BLaER1 (cell line): ENCODE measurements at regions not wholly inside any gene's neighbourhood (a gene's known extent, or its start where the extent isn't known, plus 50 kb on each side); places are given as distances from the start of the nearest gene placed in this dataset.
"Not testable (repeated sequence)": the region's sequence is repeated elsewhere in the genome, so short reads cannot be mapped to it uniquely, and the experiment has no call there.

Source experiments
- H3K27ac ChIP-seq: shearing (Covaris generic); formaldehyde crosslinking; 2 replicates; pipeline ENCODE4 v1.8.1; 2022
- H3K27me3 ChIP-seq: shearing (Covaris generic); formaldehyde crosslinking; 2 replicates; pipeline ENCODE4 v1.8.1; 2022
- H3K36me3 ChIP-seq: shearing (Covaris generic); formaldehyde crosslinking; 2 replicates; pipeline ENCODE4 v1.8.1; 2022
- H3K4me1 ChIP-seq: shearing (Covaris generic); formaldehyde crosslinking; 2 replicates; pipeline ENCODE4 v1.8.1; 2022
- H3K4me2 ChIP-seq: shearing (Covaris generic); formaldehyde crosslinking; 2 replicates; pipeline ENCODE4 v1.8.1; 2022
- H3K4me3 ChIP-seq: shearing (Covaris generic); formaldehyde crosslinking; 2 replicates; pipeline ENCODE4 v1.8.1; 2022
- H3K9ac ChIP-seq: shearing (Covaris generic); formaldehyde crosslinking; 2 replicates; pipeline ENCODE4 v1.8.1; 2022
- H3K9me3 ChIP-seq: shearing (Covaris generic); formaldehyde crosslinking; 2 replicates; pipeline ENCODE4 v1.8.1; 2022
- H4K20me1 ChIP-seq: shearing (Covaris generic); formaldehyde crosslinking; 2 replicates; pipeline ENCODE4 v1.8.1; 2022
- Cebpa-rat ChIP-seq: shearing (Covaris generic); IDR thresholded peaks from 2 replicates; pipeline ENCODE4 v1.8.1; 2022

DNA sequence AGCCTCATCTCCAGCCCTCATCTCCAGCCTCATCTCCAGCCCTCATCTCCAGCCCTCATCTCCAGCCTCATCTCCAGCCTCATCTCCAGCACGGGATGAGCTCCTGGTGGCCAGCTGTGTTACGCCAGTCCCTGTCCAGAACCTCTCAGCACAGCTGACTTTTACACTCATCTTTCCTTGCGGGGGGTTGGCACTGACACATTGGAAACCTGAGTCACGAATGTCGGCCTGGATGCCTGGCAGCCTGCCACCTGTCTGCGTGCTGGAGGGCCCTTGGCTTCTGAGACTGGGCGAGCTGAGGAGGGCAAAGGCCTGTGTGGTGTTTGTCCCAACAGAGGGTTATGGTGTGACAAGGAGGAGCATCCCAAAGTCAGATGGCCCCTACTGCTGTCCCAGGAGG is 66.1 kb upstream of the HGFAC start:
- H3K27ac ChIP-seq, result no peak overlapping the region
- H3K4me1 ChIP-seq, result peaks cover 44% of the 10 kb centered on the region
- peaks cover 73% of the 10 kb centered on the region for H3K36me3 ChIP-seq
- peaks cover 49% of the 10 kb centered on the region for H3K9me3 ChIP-seq
- no peak overlapping the region for H3K4me3 ChIP-seq
- no peaks in the 10 kb centered on the region for H3K27me3 ChIP-seq
- no peak overlapping the region for H3K9ac ChIP-seq
- H3K4me2 ChIP-seq, result no peak overlapping the region
- TF ChIP-seq Cebpa-rat, result no peak
- peaks cover 64% of the 10 kb centered on the region for H4K20me1 ChIP-seq

DNA sequence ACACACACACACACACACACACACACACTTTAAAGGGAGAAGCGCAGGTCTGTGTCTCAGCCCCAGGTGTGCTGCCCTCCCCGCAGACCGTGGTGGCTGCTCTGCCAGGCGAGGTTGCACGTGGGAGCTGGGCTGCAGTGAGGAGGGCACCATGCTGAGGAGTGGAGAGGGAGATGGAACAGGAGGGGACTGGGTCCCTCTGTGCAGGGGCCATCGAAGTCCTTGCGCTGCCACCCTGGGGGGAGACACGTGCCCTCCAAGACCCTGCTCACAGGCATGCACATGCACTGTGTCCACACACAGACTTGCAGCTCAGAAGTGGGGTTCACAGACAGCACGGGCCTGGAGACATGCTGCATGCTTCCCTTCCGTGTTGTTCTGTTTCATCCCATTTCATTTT is 65.5 kb upstream of the HGFAC start:
- Histone ChIP-seq H3K27ac (no peak overlapping the region), H3K9me3 (peaks cover 53% of the 10 kb centered on the region), H3K27me3 (no peaks in the 10 kb centered on the region), H4K20me1 (peaks cover 58% of the 10 kb centered on the region), H3K4me1 (peaks cover 38% of the 10 kb centered on the region), H3K4me2 (no peak overlapping the region), H3K4me3 (no peak overlapping the region), H3K36me3 (peaks cover 79% of the 10 kb centered on the region), H3K9ac (no peak overlapping the region)
- TF ChIP-seq Cebpa-rat, result no peak

DNA sequence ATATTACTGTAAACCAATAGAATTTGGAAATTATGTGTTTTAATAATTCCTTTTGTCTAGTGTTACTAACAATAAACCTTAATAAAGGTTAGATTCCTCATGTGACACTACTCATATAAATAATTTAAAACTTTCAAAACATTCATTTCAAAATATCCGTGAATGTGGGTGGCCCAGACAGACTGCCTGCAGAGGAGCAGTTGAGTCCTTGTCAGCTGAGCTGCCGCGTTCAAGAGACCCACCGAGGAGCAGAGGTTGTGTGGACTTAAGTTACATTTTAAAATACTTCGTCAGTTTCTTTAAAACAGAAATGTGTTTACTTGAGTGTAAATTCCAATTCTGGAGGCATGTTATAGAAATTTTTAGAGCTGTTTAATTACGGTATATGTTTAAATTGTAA is 64.2 kb upstream of the HGFAC start:
- Histone ChIP-seq H3K9me3 (peaks cover 53% of the 10 kb centered on the region), H3K4me2 (no peak overlapping the region), H3K4me3 (no peak overlapping the region), H3K27me3 (no peaks in the 10 kb centered on the region), H3K4me1 (peaks cover 25% of the 10 kb centered on the region), H3K27ac (no peak overlapping the region), H3K9ac (no peak overlapping the region), H4K20me1 (peaks cover 51% of the 10 kb centered on the region), H3K36me3 (peaks cover 87% of the 10 kb centered on the region)
- no peak for TF ChIP-seq Cebpa-rat

DNA sequence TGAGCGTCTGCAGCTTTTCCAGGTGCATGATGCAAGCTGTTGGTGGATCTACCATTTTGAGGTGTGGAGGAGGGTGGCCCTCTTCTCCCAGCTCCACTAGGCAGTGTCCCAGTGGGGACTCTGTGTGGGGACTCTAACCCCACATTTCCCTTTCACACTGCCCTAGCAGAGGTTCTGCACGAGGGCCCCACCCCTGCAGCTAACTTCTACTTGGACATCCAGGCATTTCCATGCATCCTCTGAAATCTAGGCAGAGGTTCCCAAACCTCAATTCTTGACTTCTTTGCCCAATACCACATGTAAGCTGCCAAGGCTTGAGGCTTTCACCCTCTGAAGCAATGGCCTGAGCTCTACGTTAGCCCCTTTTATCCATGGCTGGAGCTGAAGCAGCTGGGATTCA is 61.4 kb upstream of the HGFAC start:
- peaks cover 13% of the 10 kb centered on the region for H3K4me1 ChIP-seq
- H3K9me3 ChIP-seq, result peaks cover 53% of the 10 kb centered on the region
- peak overlapping the region; percentile 24; the same call in 1 of the 2 replicates for H3K4me3 ChIP-seq
- H4K20me1 ChIP-seq, result peaks cover 48% of the 10 kb centered on the region
- not testable (repeated sequence) for H3K27me3 ChIP-seq, H3K9ac ChIP-seq, H3K4me2 ChIP-seq, H3K27ac ChIP-seq
- peaks cover 73% of the 10 kb centered on the region for H3K36me3 ChIP-seq

DNA sequence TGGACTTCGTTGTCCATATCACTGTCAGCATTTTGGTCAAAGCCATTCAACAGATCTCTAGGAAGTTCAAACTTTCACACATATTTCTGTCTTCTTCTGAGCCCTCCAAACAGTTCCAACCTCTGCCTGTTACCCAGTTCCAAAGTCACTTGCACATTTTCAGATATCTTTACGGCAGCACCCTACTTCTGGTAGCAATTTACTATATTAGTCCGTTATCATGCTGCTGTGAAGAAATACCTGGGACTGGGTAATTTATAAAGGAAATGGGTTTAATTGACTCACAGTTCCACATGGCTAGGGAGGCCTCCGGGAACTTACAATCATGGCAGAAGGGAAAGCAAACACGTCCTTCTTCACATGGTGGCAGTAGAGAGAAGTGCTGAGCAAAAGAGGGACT is 60.6 kb upstream of the HGFAC start:
- H3K4me3 ChIP-seq, H3K27me3 ChIP-seq, H3K9ac ChIP-seq, H3K27ac ChIP-seq, H3K4me2 ChIP-seq: not testable (repeated sequence)
- Histone ChIP-seq H4K20me1 (peaks cover 50% of the 10 kb centered on the region), H3K4me1 (peaks cover 21% of the 10 kb centered on the region), H3K9me3 (peaks cover 48% of the 10 kb centered on the region), H3K36me3 (peaks cover 65% of the 10 kb centered on the region)

DNA sequence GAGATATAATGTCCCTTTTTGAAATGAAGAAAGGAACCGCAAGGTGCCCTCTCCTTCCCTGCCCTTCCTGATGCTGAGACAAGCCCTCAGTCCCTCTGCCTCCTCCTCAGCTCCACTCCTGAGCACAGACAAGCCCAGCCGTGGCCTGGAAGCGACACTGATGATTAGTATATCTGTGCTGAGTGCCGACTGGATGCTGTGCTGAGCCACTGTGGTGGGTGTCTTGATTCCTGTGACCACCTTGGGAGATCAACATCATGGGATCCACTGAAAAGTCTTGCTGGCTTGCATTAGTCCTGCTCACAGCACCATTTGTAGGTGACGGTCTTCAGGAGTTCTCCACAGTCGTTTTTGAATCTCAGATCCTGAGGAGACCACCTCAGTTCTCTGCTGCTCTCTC is 59.5 kb upstream of the HGFAC start:
- peaks cover 55% of the 10 kb centered on the region for H3K36me3 ChIP-seq
- H3K9me3 ChIP-seq, result peaks cover 38% of the 10 kb centered on the region
- no peak for TF ChIP-seq Cebpa-rat
- peaks cover 50% of the 10 kb centered on the region for H4K20me1 ChIP-seq
- no peak overlapping the region for H3K9ac ChIP-seq
- H3K27me3 ChIP-seq, result no peaks in the 10 kb centered on the region
- no peak overlapping the region for H3K4me3 ChIP-seq
- no peak overlapping the region for H3K4me2 ChIP-seq
- H3K27ac ChIP-seq, result no peak overlapping the region
- H3K4me1 ChIP-seq, result peaks cover 32% of the 10 kb centered on the region

DNA sequence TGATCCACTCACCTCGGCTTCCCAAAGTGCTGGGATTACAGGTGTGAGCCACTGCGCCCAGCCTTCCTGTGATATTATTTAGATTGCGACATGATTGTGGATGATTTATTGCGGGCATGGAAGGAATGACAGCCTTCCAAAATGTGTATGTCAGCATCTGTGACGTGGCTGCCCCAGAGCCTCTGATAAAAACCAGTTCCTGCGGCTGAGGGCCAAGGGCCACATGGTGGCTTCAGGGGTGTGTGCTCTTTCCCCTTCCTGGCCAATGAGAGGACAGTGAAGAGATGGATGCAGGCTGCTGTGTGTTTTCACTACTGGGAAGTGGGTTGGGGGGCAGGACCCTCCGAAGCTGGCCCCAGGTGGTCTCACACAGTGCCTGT is 57.4 kb upstream of the HGFAC start:
- Histone ChIP-seq H3K27ac (peak overlapping the region; percentile 70; the same call in 1 of the 2 replicates), H3K9ac (peak overlapping the region; percentile 4; the same call in 1 of the 2 replicates), H3K36me3 (peaks cover 33% of the 10 kb centered on the region), H3K27me3 (no peaks in the 10 kb centered on the region), H3K4me2 (peak overlapping the region; percentile 95), H3K4me3 (no peak overlapping the region), H3K4me1 (peaks cover 53% of the 10 kb centered on the region), H3K9me3 (peaks cover 17% of the 10 kb centered on the region), H4K20me1 (peaks cover 69% of the 10 kb centered on the region)
- peak; percentile 48; the same call in 1 of the 2 replicates for TF ChIP-seq Cebpa-rat

DNA sequence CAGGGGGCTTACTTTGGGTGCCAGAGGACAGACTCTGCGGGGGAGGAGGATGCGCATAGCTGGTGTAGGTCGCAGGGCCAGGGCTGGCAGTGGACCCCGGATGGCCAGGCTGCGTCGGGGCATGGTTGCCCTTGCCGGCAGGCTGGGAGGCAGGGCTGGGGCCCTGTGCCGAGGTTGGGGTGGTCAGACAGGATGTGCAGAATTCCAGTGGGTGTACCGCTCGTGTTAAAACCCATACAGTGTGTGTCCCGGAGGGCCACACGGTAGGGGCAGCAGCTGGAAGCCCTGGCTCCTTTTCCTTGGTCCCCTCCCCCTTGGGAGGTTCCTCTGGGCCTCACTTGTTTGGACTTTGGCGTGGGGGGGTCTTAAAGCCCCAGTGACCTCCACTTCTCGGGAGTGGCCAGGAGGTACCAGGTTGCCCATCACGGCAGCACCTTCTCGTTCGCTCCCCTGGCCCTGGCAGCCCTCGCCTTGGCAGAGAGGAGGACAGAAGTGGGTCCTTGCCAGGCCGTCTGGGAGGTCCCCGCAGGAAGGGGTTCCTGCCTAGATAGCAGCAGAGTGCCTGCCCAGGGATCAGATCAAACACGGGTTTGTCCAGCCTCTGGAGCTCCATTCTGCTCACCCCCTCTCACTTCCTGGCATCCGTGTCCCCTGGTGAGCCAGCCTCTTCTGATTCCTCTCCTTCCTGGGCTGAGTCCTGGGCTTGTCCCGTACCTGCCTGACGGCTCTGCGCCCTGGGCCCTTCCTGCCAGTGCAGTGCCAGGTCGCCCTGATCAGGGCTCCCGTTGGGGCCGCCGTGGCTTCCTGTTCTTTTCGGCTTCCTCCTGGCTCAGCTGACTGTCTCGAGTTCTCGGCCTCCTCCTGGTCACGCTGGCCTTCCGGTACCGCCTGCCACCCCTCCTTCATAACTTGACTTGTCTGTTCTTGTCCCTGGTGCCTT is 56.7 kb upstream of the HGFAC start:
- Histone ChIP-seq H3K9ac (peak overlapping the region; percentile 4; the same call in 1 of the 2 replicates), H3K36me3 (peaks cover 27% of the 10 kb centered on the region), H3K4me2 (peak overlapping the region; percentile 95), H3K4me1 (peaks cover 60% of the 10 kb centered on the region), H3K27ac (peak overlapping the region; percentile 70), H3K9me3 (peaks cover 11% of the 10 kb centered on the region), H3K4me3 (peak overlapping the region; percentile 2; the same call in 1 of the 2 replicates), H3K27me3 (no peaks in the 10 kb centered on the region), H4K20me1 (peaks cover 75% of the 10 kb centered on the region)
- TF ChIP-seq Cebpa-rat, result no peak

DNA sequence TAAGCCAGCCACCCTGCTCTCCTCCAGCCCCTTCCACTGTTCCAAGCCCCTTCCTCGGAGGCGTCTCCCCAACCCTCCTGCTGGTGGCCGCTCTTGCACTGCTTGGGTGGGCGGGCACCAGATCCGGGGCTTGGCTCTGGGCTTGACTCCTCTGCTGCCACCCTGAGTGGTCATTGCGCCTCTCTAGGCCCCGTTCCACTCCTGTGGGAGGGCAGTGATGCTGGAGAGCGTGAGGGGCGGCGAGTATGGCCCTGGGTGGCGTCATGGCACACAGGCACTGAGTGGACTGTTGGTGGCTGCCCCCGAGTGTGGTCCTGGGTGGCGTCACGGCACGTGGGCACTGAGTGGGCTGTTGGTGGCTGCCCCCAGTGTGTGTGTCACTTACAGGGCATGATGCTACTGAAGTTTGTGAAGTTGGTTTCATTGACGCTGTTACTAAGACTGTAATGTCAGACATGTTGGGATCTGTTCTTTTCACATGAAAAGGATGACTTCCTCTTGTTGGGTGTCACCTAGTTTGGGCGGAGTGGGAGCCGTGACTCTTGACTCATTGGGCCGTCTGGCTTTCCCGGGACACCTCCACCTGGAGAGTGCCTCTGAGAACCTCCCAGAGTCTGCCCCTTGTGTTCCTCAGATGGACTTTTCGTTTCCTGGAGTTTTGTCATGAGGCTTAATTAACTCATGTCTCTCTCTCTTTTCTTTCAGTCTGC is 55.9 kb upstream of the HGFAC start:
- peaks cover 68% of the 10 kb centered on the region for H3K4me1 ChIP-seq
- H3K27ac ChIP-seq, result peak overlapping the region; percentile 70
- peak overlapping the region; percentile 2; the same call in 1 of the 2 replicates for H3K4me3 ChIP-seq

DNA sequence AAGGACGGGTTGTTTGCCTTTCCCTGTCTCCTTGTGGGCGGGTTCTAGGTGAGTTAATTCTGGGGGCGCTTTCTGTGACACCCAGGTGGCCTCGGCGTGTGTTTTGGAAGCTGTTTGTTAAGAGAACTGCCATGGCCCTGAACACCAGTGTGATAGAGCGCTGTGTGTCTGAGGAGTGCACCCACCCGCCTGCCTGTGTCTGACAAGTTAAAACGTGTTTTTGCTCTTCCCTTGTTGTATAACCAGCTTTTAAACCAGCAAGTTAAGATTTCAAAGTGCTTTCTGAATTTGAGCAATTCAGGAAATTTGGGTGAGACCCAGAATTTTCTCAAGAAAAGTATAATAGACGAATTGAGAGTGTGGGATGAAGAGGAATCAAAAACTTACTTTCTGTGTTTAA is 55.2 kb upstream of the HGFAC start:
- 0 out of 2 replicates have a peak overlapping the region, but pooled peaks have one; percentile 73 for H3K9ac ChIP-seq
- H4K20me1 ChIP-seq, result peaks cover 90% of the 10 kb centered on the region
- no peaks in the 10 kb centered on the region for H3K27me3 ChIP-seq
- peaks cover 75% of the 10 kb centered on the region for H3K4me1 ChIP-seq
- peak overlapping the region; percentile 95 for H3K4me2 ChIP-seq
- no peaks in the 10 kb centered on the region for H3K9me3 ChIP-seq
- peak overlapping the region; percentile 80 for H3K27ac ChIP-seq
- peaks cover 17% of the 10 kb centered on the region for H3K36me3 ChIP-seq
- TF ChIP-seq Cebpa-rat, result no peak
- H3K4me3 ChIP-seq, result no peak overlapping the region

More for the DNA sequence above, 55.9 kb upstream of the HGFAC start:
- no peaks in the 10 kb centered on the region for H3K27me3 ChIP-seq
- H4K20me1 ChIP-seq, result peaks cover 84% of the 10 kb centered on the region
- peaks cover 24% of the 10 kb centered on the region for H3K36me3 ChIP-seq
- H3K9me3 ChIP-seq, result peaks cover 2% of the 10 kb centered on the region
- H3K9ac ChIP-seq, result peak overlapping the region; percentile 4; the same call in 1 of the 2 replicates
- H3K4me2 ChIP-seq, result peak overlapping the region; percentile 95
- TF ChIP-seq Cebpa-rat, result no peak
